Heart right ventricle (tissue), 16 donors: ENCODE measurements at regions not wholly inside any gene's neighbourhood (a gene's known extent, or its start where the extent isn't known, plus 50 kb on each side); places are given as distances from the start of the nearest gene placed in this dataset.

Experiments
- ATAC-seq, 8 donors: fragments of 200-7000 bp; cut with Tn5 transposase; one replicate each; pipeline ENCODE4 v1.9.1; 2020; ENCODE audit warnings: mild to moderate bottlenecking in 8 of 8, moderate library complexity in 8 of 8, moderate number of reproducible peaks in 1 of 8
- DNase-seq, 2 donors: peaks; one replicate each; pipeline ENCODE4 v3.0.0-alpha.2; 2020
- H3K27ac ChIP-seq, 10 donors: fragments of 200-600 bp; sonication (generic) in 2 of 10; one replicate each; pipeline versions ENCODE4 v1.5.0 to v1.8.0; 2020 to 2022; ENCODE audit warnings: mild to moderate bottlenecking in 3 of 10
- H3K27me3 ChIP-seq, 7 donors: fragments of 200-600 bp; one replicate each; pipeline ENCODE4 v1.8.0; 2021 to 2022; ENCODE audit warnings: mild to moderate bottlenecking in 2 of 7
- H3K36me3 ChIP-seq, 9 donors: fragments of 200-600 bp; sonication (generic) in 1 of 9; one replicate each; pipeline versions ENCODE4 v1.5.0 to v1.8.0; 2020 to 2022; ENCODE audit warnings: mild to moderate bottlenecking in 2 of 9
- H3K4me1 ChIP-seq, 9 donors: fragments of 200-600 bp; sonication (generic) in 1 of 9; one replicate each; pipeline versions ENCODE4 v1.5.0 to v1.8.0; 2020 to 2022; ENCODE audit warnings: mild to moderate bottlenecking in 4 of 9
- H3K4me3 ChIP-seq, 10 donors: fragments of 200-600 bp; sonication (generic) in 2 of 10; one replicate each; pipeline versions ENCODE4 v1.5.0 to v1.8.0; 2020 to 2022; ENCODE audit warnings: mild to moderate bottlenecking in 7 of 10, moderate library complexity in 2 of 10
- H3K9me3 ChIP-seq, 11 donors: fragments of 200-600 bp in 10 of 11; sonication (generic) in 2 of 11; one replicate each; pipeline versions ENCODE4 v1.5.0 to v1.8.0; 2013 to 2022; ENCODE audit warnings: mild to moderate bottlenecking in 2 of 11, control low read depth in 1 of 11, moderate library complexity in 1 of 11
- CTCF ChIP-seq, 9 donors: fragments of 200-600 bp; sonication (generic) in 2 of 9; IDR thresholded peaks; one replicate each; pipeline versions ENCODE4 v1.5.0 to v1.8.0; 2021 to 2022; ENCODE audit warnings: antibody characterized with exemption in 9 of 9, mild to moderate bottlenecking in 5 of 9, moderate library complexity in 1 of 9
- WGBS, 2 donors: extraction: QIAGEN DNeasy Blood & Tissue Kit; methylation state at CpG; one replicate each; pipeline ENCODE4 v1.1.7; 2013; ENCODE audit warnings: inconsistent platforms in 1 of 2; 5-methylcytosine and 5-hydroxymethylcytosine counted together
- intact Hi-C, 10 donors: fragments of 100-400 bp; cut with DNase I; formaldehyde crosslinking; loops; one replicate each; pipeline versions ENCODE4 v1.11.1 to v1.14.2; 2022
- donor health status: Arrhythmogenic right ventricular cardiomyopathy.
- donor health status: ischemic (EF 13 %, LVEDD 7.1; RV severe dilation, severe dysfunction).
- donor health status: healthy with polysubstance abuse.
- donor health status: DM: no; HTN: yes; CAD: no.
- donor health status: DM: no; HTN: no; CAD: no.
- donor health status: ischemic (EF 25% LVEDD 6.9; RV normal size, moderate dysfunction).
- donor health status: ischemic (EF 25% LVEDD 5.7; RV mildly dilated, moderate dysfunction).
- donor health status: healthy.
- donor health status: DM: yes; HTN: yes; CAD: no.
- donor health status: Ischemic cardiomyopathy.
- donor health status: ischemic (EF 35%, LVEDD 5.7; RV mildly dilated, moderate dysfunction).
- donor health status: nonischemic (EF 11% LVEDD 7.7; RV severe dilation, severe dysfunction).
- donor health status: DM: yes; HTN: yes; CAD: no.
- donor health status: PGD.
- donor health status: ischemic (EF 29% LVEDD 5.4; RV normal size, mild dysfunction).
- donor health status: nonischemic (EF 23%, LVEDD 6.1; RV moderate dilation, normal function).

- no peaks in the 10 kb centered on the region for H3K4me1 ChIP-seq
- peaks cover 0 to 64% (median 25%) of the 10 kb centered on the region in 7 donors for H3K27me3 ChIP-seq
- WGBS, 2 donors: 21 to 22% methylated on average over 12 of the region's 12 CpGs
- no peak overlapping the region for H3K4me3 ChIP-seq
- no peak for ATAC-seq
- peak in 7 of 9 donors; percentile 28 to 64 (median 46) for TF ChIP-seq CTCF (IDR thresholded peaks at IDR 0.05)
- peaks cover 0 to 24% (median 6%) of the 10 kb centered on the region in 11 donors for H3K9me3 ChIP-seq
- DNase-seq: no peak
- intact Hi-C loops: loop anchor here in 2 of 10 donors (5.0 to 10.0 kb wide), 2 partner anchors 571 to 574 kb away; partner anchors contain the start of gene ADCY2 (in 1 of the 2)
- H3K27ac ChIP-seq: no peak overlapping the region
- H3K36me3 ChIP-seq: no peaks in the 10 kb centered on the region
These were observed 107.7 kb downstream of the TENT4A start for GRCh38 chr5:6820851-6821479.

GRCh38 chr5:6822068-6822467, 108.8 kb downstream of the TENT4A start:
- 86 to 87% methylated on average over 8 of the region's 8 CpGs for WGBS, 2 donors
- intact Hi-C loops: loop anchor here in 2 of 10 donors (5.0 to 10.0 kb wide), 2 partner anchors 570 to 573 kb away; partner anchors contain the start of gene ADCY2 (in 1 of the 2)
- H3K36me3 ChIP-seq: no peaks in the 10 kb centered on the region
- H3K4me3 ChIP-seq: no peak overlapping the region
- H3K4me1 ChIP-seq: no peaks in the 10 kb centered on the region
- ATAC-seq: no peak
- peaks cover 0 to 24% (median 6%) of the 10 kb centered on the region in 11 donors for H3K9me3 ChIP-seq
- H3K27me3 ChIP-seq: peaks cover 0 to 61% (median 25%) of the 10 kb centered on the region in 7 donors
- no peak for DNase-seq
- TF ChIP-seq CTCF (IDR thresholded peaks at IDR 0.05): no peak
- H3K27ac ChIP-seq: no peak overlapping the region

GRCh38 chr5:6822556-6823343, 109.5 kb downstream of the TENT4A start:
- H3K4me1 ChIP-seq: no peaks in the 10 kb centered on the region
- H3K36me3 ChIP-seq: no peaks in the 10 kb centered on the region
- WGBS, 2 donors: 52 to 58% methylated on average over 27 of the region's 27 CpGs
- H3K9me3 ChIP-seq: peaks cover 0 to 24% (median 6%) of the 10 kb centered on the region in 11 donors
- DNase-seq (no peak), ATAC-seq (no peak)
- no peak overlapping the region for H3K27ac ChIP-seq
- peaks cover 0 to 54% (median 24%) of the 10 kb centered on the region in 7 donors for H3K27me3 ChIP-seq
- no peak for TF ChIP-seq CTCF (IDR thresholded peaks at IDR 0.05)
- H3K4me3 ChIP-seq: no peak overlapping the region
- intact Hi-C loops: loop anchor here in 2 of 10 donors (5.0 to 10.0 kb wide), 2 partner anchors 570 to 572 kb away; partner anchors contain the start of gene ADCY2 (in 1 of the 2)

GRCh38 chr5:6823996-6824395, 110.8 kb downstream of the TENT4A start:
- intact Hi-C loops: loop anchor here in 2 of 10 donors (5.0 to 10.0 kb wide), 2 partner anchors 568 to 571 kb away; partner anchors contain the start of gene ADCY2 (in 1 of the 2)

More at GRCh38 chr5:6823996-6824395, 110.8 kb downstream of the TENT4A start:
- H3K36me3 ChIP-seq: no peaks in the 10 kb centered on the region
- DNase-seq: no peak
- no peaks in the 10 kb centered on the region for H3K4me1 ChIP-seq
- H3K27me3 ChIP-seq: peaks cover 0 to 42% (median 13%) of the 10 kb centered on the region in 7 donors
- ATAC-seq: no peak
- no peak overlapping the region for H3K4me3 ChIP-seq
- 53 to 63% methylated on average over 10 of the region's 10 CpGs for WGBS, 2 donors
- TF ChIP-seq CTCF (IDR thresholded peaks at IDR 0.05): no peak
- no peak overlapping the region for H3K27ac ChIP-seq
- peaks cover 0 to 24% (median 6%) of the 10 kb centered on the region in 11 donors for H3K9me3 ChIP-seq
